Fibroblast of lung (primary cell): ENCODE measurements at regions not wholly inside any gene's neighbourhood (a gene's known extent, or its start where the extent isn't known, plus 50 kb on each side); places are given as distances from the start of the nearest gene placed in this dataset.

Source experiments
- DNase-seq, 2 donors: peaks; one replicate each; pipeline versions ENCODE4 v3.0.0 to v3.0.0-alpha.2; 2010; ENCODE audit warnings: low read depth in 2 of 2
- H2AFZ ChIP-seq: 2 replicates; pipeline ENCODE4 v1.5.1; 2012; ENCODE audit warnings: low read length, control low read depth, inconsistent platforms
- H3K27ac ChIP-seq: 2 replicates; pipeline ENCODE4 v1.5.1; 2011; ENCODE audit warnings: low read length, control low read depth; ENCODE audit not compliant: insufficient read depth
- H3K27me3 ChIP-seq: 2 replicates; pipeline ENCODE4 v1.5.1; 2011; ENCODE audit warnings: mild to moderate bottlenecking, low read length; ENCODE audit not compliant: control insufficient read depth, insufficient read depth
- H3K36me3 ChIP-seq: 2 replicates; pipeline ENCODE4 v1.5.1; 2011; ENCODE audit warnings: low read length; ENCODE audit not compliant: control insufficient read depth, insufficient read depth
- H3K4me1 ChIP-seq: 2 replicates; pipeline ENCODE4 v1.5.1; 2011; ENCODE audit warnings: low read length; ENCODE audit not compliant: control insufficient read depth, insufficient read depth; ENCODE audit errors: extremely low read depth
- H3K4me2 ChIP-seq: 2 replicates; pipeline ENCODE4 v1.5.1; 2011; ENCODE audit warnings: low read length, control low read depth; ENCODE audit not compliant: insufficient read depth; ENCODE audit errors: extremely low read depth
- H3K4me3 ChIP-seq, 4 experiments: fragments of 200-600 bp in 1 of 4; sonication (generic) in 1 of 4; replicated peaks in 1 of 4; 2 replicates each; pipeline ENCODE4 v1.5.1; 2011 to 2016; ENCODE audit warnings: low read length in 4 of 4, low read depth in 3 of 4, mild to moderate bottlenecking in 3 of 4, control low read depth in 2 of 4, inconsistent platforms in 1 of 4, mixed read lengths in 1 of 4; ENCODE audit not compliant: insufficient read depth in 1 of 4; ENCODE audit errors: control extremely low read depth in 1 of 4
- H3K79me2 ChIP-seq: 2 replicates; pipeline ENCODE4 v1.5.1; 2012; ENCODE audit warnings: mild to moderate bottlenecking, low read length, inconsistent platforms; ENCODE audit not compliant: control insufficient read depth, insufficient read depth
- H3K9ac ChIP-seq: 2 replicates; pipeline ENCODE4 v1.5.1; 2011; ENCODE audit warnings: mild to moderate bottlenecking, low read length, control low read depth; ENCODE audit not compliant: insufficient read depth
- H3K9me3 ChIP-seq: 2 replicates; pipeline ENCODE4 v1.5.1; 2012; ENCODE audit warnings: low read depth, low read length; ENCODE audit not compliant: control insufficient read depth, insufficient read depth
- H4K20me1 ChIP-seq: 2 replicates; pipeline ENCODE4 v1.5.1; 2011; ENCODE audit warnings: low read length; ENCODE audit not compliant: control insufficient read depth, insufficient read depth; ENCODE audit errors: extremely low read depth
- EZH2 ChIP-seq: IDR thresholded peaks from 2 replicates; pipeline ENCODE4 v1.5.1; 2012; ENCODE audit warnings: low read length, control low read depth, mild to moderate bottlenecking; ENCODE audit errors: missing control alignments
- TF ChIP-seq, protein P1 (sequence below), 2 donors: IDR thresholded peaks in 1 of 2; conservative IDR thresholded peaks in 1 of 2; 1 replicate in 1 of 2; 2 replicates in 1 of 2; pipeline ENCODE4 v1.5.1; 2011 to 2012; ENCODE audit warnings: low read length in 2 of 2, control low read depth in 1 of 2, inconsistent platforms in 1 of 2, low read depth in 1 of 2, mild to moderate bottlenecking in 1 of 2

DNA sequence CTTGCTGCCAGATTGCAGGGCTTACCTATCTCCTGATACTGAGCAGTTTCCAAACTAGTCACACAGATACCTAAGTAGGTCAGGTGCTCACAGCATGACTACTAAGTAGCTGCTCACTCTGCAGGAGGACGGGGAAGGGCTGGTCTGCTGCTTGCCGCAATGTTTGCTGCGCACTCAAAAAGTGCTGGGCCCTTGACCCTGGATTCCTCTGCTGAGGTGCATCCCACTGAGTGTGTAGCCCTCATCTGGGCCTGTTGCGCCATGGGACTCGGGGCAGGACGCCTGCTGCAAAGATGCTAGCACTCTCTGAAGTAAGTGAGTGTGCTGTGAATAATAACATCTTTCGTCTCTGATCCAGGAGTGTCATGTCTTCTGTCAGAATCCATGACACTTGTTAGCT lies 59.2 kb upstream of the MEDAG start:
- H4K20me1 ChIP-seq, result no peaks in the 10 kb centered on the region
- no peak overlapping the region for H3K9ac ChIP-seq
- H3K4me2 ChIP-seq, result no peak overlapping the region
- peak overlapping the region; percentile 59 for H3K27ac ChIP-seq
- DNase-seq, result no peak
- no peak overlapping the region for H3K4me3 ChIP-seq
- H3K79me2 ChIP-seq, result no peaks in the 10 kb centered on the region
- TF ChIP-seq EZH2, result no peak
- TF ChIP-seq, protein P1, sequence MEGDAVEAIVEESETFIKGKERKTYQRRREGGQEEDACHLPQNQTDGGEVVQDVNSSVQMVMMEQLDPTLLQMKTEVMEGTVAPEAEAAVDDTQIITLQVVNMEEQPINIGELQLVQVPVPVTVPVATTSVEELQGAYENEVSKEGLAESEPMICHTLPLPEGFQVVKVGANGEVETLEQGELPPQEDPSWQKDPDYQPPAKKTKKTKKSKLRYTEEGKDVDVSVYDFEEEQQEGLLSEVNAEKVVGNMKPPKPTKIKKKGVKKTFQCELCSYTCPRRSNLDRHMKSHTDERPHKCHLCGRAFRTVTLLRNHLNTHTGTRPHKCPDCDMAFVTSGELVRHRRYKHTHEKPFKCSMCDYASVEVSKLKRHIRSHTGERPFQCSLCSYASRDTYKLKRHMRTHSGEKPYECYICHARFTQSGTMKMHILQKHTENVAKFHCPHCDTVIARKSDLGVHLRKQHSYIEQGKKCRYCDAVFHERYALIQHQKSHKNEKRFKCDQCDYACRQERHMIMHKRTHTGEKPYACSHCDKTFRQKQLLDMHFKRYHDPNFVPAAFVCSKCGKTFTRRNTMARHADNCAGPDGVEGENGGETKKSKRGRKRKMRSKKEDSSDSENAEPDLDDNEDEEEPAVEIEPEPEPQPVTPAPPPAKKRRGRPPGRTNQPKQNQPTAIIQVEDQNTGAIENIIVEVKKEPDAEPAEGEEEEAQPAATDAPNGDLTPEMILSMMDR (conservative IDR thresholded peaks at IDR 0.05 in 1 of 2, IDR thresholded peaks at IDR 0.05 in 1 of 2; ENCODE audit: low read depth in 1 of 2, low read length in 2 of 2), result no peak
- H3K9me3 ChIP-seq, result no peaks in the 10 kb centered on the region
- no peak overlapping the region for H2AFZ ChIP-seq
- H3K36me3 ChIP-seq, result no peaks in the 10 kb centered on the region
- no peaks in the 10 kb centered on the region for H3K27me3 ChIP-seq
- peaks cover 6% of the 10 kb centered on the region for H3K4me1 ChIP-seq

DNA sequence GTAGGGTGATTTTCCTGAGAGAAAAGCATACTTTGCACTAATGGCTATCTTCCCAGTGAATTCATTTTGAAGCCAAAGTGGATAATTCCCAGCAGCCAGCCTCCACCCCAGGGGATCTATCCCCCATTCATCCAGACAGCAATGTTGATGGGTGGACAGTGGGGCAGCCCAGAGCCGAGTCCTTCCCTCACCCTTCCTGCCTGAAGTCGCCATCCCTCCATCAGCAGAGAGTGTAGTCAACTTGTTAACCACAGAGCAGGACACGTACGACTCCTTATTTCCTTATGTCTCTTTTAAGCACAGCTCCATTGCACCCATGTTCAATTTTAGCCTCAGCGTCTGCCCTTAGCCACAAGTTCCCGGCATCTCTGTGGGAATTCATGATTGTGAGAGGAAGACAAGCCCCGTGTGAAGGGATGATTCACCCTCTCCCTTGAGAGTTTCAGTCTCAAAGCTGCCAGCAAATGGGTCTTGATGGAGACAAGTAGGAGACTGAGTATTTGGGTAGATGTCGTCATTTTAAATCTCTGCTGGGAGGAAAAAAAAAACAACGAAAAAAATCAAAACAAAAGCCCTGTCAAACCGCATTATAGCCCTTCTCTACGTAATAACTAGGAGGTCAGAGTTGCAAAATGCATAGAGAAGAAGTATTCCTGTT lies 58.3 kb upstream of the MEDAG start:
- peak overlapping the region; percentile 0 for H2AFZ ChIP-seq
- H3K9me3 ChIP-seq, result no peaks in the 10 kb centered on the region
- no peaks in the 10 kb centered on the region for H3K36me3 ChIP-seq
- H3K27me3 ChIP-seq, result no peaks in the 10 kb centered on the region
- peaks cover 6% of the 10 kb centered on the region for H3K4me1 ChIP-seq
- TF ChIP-seq EZH2, result no peak
- TF ChIP-seq, protein P1 (conservative IDR thresholded peaks at IDR 0.05 in 1 of 2, IDR thresholded peaks at IDR 0.05 in 1 of 2; ENCODE audit: low read depth in 1 of 2, low read length in 2 of 2), result no peak
- DNase-seq, result peak; percentile 100
- no peaks in the 10 kb centered on the region for H4K20me1 ChIP-seq
- peak overlapping the region; percentile 75 for H3K27ac ChIP-seq
- H3K79me2 ChIP-seq, result no peaks in the 10 kb centered on the region
- no peak overlapping the region for H3K9ac ChIP-seq
- peak overlapping the region in 2 of 4 experiments; percentile 18 to 29 for H3K4me3 ChIP-seq
- peak overlapping the region; percentile 41 for H3K4me2 ChIP-seq

DNA sequence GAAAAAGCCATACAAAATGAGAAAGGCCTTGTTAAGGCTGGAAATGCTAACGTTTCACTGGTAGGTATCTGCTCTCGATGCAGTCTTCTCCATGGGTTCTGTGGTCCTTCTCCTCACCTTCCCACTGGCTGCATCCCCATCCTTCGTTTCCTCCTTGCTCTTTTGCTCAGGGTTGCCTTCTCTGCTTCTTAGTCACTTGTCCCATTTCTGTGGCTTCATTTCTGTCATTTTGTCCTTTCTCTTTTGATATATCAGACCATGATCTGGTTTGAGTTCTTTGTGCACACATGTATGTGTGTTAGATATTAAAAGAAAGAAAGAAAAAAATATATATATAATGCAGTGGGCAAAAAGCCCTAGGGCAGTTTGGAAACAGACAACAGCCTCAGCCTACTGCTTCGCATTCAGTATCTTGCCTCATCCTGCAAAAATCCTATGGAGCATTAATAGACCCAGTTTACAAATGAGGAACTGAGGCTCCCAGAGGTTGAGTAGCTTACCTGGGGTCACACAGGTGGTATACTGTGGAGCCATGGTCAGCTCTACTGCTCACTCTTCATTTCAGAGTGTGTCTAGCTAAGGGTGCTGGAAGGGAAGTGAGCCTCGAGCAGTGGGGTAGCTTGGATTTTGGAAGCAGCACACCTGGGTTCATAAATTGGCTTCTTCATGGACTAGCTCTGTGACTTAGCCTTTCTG lies 57.6 kb upstream of the MEDAG start:
- H3K79me2 ChIP-seq, result no peaks in the 10 kb centered on the region
- no peak for DNase-seq
- peaks cover 6% of the 10 kb centered on the region for H3K4me1 ChIP-seq
- peak overlapping the region; percentile 75 for H3K27ac ChIP-seq
- H3K4me3 ChIP-seq, result peak overlapping the region in 1 of 4 experiments; percentile 29
- no peaks in the 10 kb centered on the region for H3K36me3 ChIP-seq
- peak overlapping the region; percentile 41 for H3K4me2 ChIP-seq
- no peaks in the 10 kb centered on the region for H4K20me1 ChIP-seq
- H3K27me3 ChIP-seq, result no peaks in the 10 kb centered on the region
- no peak overlapping the region for H2AFZ ChIP-seq
- no peak for TF ChIP-seq EZH2
- TF ChIP-seq, protein P1 (conservative IDR thresholded peaks at IDR 0.05 in 1 of 2, IDR thresholded peaks at IDR 0.05 in 1 of 2; ENCODE audit: low read depth in 1 of 2, low read length in 2 of 2), result no peak
- peak overlapping the region; percentile 21 for H3K9ac ChIP-seq
- H3K9me3 ChIP-seq, result no peaks in the 10 kb centered on the region
